MM.1S (cell line): ENCODE measurements at regions not wholly inside any gene's neighbourhood (a gene's known extent, or its start where the extent isn't known, plus 50 kb on each side); places are given as distances from the start of the nearest gene placed in this dataset.

ENCODE experiments used
- DNase-seq: peaks from one replicate; pipeline ENCODE4 v3.0.0-alpha.2; 2015
- H2AFZ ChIP-seq: fragments of 300-600 bp; sonication (generic); 2 replicates; pipeline ENCODE4 v1.6.0; 2016; ENCODE audit warnings: antibody characterized with exemption, low read length
- H3F3A ChIP-seq: fragments of 300-600 bp; sonication (generic); 2 replicates; pipeline ENCODE4 v1.6.1; 2016; ENCODE audit warnings: mild to moderate bottlenecking, antibody characterized with exemption, low read length, moderate library complexity, mixed read lengths; ENCODE audit not compliant: insufficient read depth
- H3K27ac ChIP-seq: fragments of 300-600 bp; sonication (generic); 2 replicates; pipeline ENCODE4 v1.5.1; 2016; ENCODE audit warnings: mild to moderate bottlenecking, low read length
- H3K27me3 ChIP-seq: fragments of 300-600 bp; sonication (generic); replicated peaks from 2 replicates; pipeline ENCODE4 v1.6.0; 2016; ENCODE audit warnings: low read length; ENCODE audit not compliant: insufficient read depth
- H3K36me3 ChIP-seq: fragments of 300-600 bp; sonication (generic); replicated peaks from 2 replicates; pipeline ENCODE4 v1.6.1; 2016; ENCODE audit warnings: mild to moderate bottlenecking, low read length, mixed read lengths; ENCODE audit not compliant: insufficient read depth
- H3K4me1 ChIP-seq: fragments of 300-600 bp; sonication (generic); 2 replicates; pipeline ENCODE4 v1.6.1; 2016; ENCODE audit warnings: low read length, mixed read lengths
- H3K4me2 ChIP-seq: fragments of 300-600 bp; sonication (generic); 2 replicates; pipeline ENCODE4 v1.6.0; 2016; ENCODE audit warnings: low read depth, low read length
- H3K4me3 ChIP-seq: fragments of 300-600 bp; sonication (generic); 2 replicates; pipeline ENCODE4 v1.5.1; 2016; ENCODE audit warnings: low read length, mixed read lengths
- H3K79me2 ChIP-seq: fragments of 300-600 bp; sonication (generic); 2 replicates; pipeline ENCODE4 v1.6.1; 2016; ENCODE audit warnings: mixed run types, low read length, mixed read lengths
- H3K9ac ChIP-seq: fragments of 300-600 bp; sonication (generic); 2 replicates; pipeline ENCODE4 v1.6.1; 2016; ENCODE audit warnings: low read length, mixed read lengths
- H3K9me2 ChIP-seq: fragments of 300-600 bp; sonication (generic); replicated peaks from 2 replicates; pipeline ENCODE4 v1.6.1; 2016; ENCODE audit warnings: mild to moderate bottlenecking, low read length, mixed read lengths; ENCODE audit not compliant: insufficient read depth
- H3K9me3 ChIP-seq: fragments of 300-600 bp; sonication (generic); replicated peaks from 2 replicates; pipeline ENCODE4 v1.6.1; 2016; ENCODE audit warnings: mild to moderate bottlenecking, low read length, mixed read lengths; ENCODE audit not compliant: insufficient read depth
- H4K20me1 ChIP-seq: fragments of 300-600 bp; sonication (generic); 2 replicates; pipeline ENCODE4 v1.6.1; 2016; ENCODE audit warnings: mild to moderate bottlenecking, low read length, moderate library complexity, mixed read lengths; ENCODE audit not compliant: insufficient read depth
- EZH2 ChIP-seq: fragments of 300-600 bp; sonication (generic); optimal IDR thresholded peaks from 2 replicates; pipeline ENCODE3; 2017; ENCODE audit warnings: low read depth, mild to moderate bottlenecking, antibody characterized with exemption, low read length, mixed read lengths
- EZH2phosphoT487 ChIP-seq: fragments of 300-600 bp; sonication (generic); IDR thresholded peaks from 2 replicates; pipeline ENCODE4 v1.6.1; 2018; ENCODE audit warnings: antibody characterized with exemption, low read length
- TF ChIP-seq, protein P1 (sequence below): fragments of 300-600 bp; sonication (generic); IDR thresholded peaks from 2 replicates; pipeline ENCODE4 v1.5.1; 2016; ENCODE audit warnings: antibody characterized with exemption, low read length, mixed read lengths

DNA sequence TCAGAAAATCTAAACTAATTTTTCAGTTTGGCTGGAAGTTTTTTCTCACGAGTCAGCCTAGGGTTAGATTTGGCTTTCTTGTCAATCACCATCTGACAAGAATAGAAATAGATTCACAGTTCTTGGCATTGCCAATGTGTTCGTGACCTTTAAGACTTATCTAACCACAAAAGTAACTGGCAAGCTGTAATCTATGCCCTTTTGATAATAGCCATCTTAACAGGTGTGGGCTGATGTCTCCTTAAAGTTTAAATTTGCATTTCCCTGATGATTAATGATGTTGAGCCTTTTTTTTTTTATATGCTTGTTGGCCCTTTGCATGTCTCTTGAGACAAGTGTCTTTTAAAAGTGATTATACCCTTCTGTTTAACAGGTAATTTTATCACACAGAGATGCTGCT is 460.3 kb upstream of the PRKX start:
- H3K4me2 ChIP-seq = no peak overlapping the region
- no peak overlapping the region for H3K9ac ChIP-seq
- no peaks in the 10 kb centered on the region for H3K9me2 ChIP-seq
- H3K27me3 ChIP-seq = no peaks in the 10 kb centered on the region
- H3K4me3 ChIP-seq = no peak overlapping the region
- no peak overlapping the region for H3K27ac ChIP-seq
- H3K9me3 ChIP-seq = no peaks in the 10 kb centered on the region
- H2AFZ ChIP-seq = no peak overlapping the region
- H3K36me3 ChIP-seq = no peaks in the 10 kb centered on the region
- H3F3A ChIP-seq = no peaks in the 10 kb centered on the region
- no peak for TF ChIP-seq EZH2phosphoT487
- TF ChIP-seq EZH2 = no peak
- TF ChIP-seq, protein P1, sequence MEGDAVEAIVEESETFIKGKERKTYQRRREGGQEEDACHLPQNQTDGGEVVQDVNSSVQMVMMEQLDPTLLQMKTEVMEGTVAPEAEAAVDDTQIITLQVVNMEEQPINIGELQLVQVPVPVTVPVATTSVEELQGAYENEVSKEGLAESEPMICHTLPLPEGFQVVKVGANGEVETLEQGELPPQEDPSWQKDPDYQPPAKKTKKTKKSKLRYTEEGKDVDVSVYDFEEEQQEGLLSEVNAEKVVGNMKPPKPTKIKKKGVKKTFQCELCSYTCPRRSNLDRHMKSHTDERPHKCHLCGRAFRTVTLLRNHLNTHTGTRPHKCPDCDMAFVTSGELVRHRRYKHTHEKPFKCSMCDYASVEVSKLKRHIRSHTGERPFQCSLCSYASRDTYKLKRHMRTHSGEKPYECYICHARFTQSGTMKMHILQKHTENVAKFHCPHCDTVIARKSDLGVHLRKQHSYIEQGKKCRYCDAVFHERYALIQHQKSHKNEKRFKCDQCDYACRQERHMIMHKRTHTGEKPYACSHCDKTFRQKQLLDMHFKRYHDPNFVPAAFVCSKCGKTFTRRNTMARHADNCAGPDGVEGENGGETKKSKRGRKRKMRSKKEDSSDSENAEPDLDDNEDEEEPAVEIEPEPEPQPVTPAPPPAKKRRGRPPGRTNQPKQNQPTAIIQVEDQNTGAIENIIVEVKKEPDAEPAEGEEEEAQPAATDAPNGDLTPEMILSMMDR = no peak
- H3K4me1 ChIP-seq = no peaks in the 10 kb centered on the region
- DNase-seq = no peak
- no peaks in the 10 kb centered on the region for H4K20me1 ChIP-seq
- no peaks in the 10 kb centered on the region for H3K79me2 ChIP-seq

GRCh38 chrX:4151798-4152197 is 438.3 kb upstream of the PRKX start:
- TF ChIP-seq EZH2 (no peak), EZH2phosphoT487 (no peak)
- TF ChIP-seq, protein P1 = no peak
- Histone ChIP-seq H3K79me2 (no peaks in the 10 kb centered on the region), H3K9ac (no peak overlapping the region), H2AFZ (no peak overlapping the region), H3K9me2 (no peaks in the 10 kb centered on the region), H4K20me1 (no peaks in the 10 kb centered on the region), H3K36me3 (no peaks in the 10 kb centered on the region), H3K9me3 (no peaks in the 10 kb centered on the region), H3K27me3 (no peaks in the 10 kb centered on the region), H3F3A (no peaks in the 10 kb centered on the region), H3K4me2 (no peak overlapping the region), H3K4me3 (no peak overlapping the region), H3K4me1 (no peaks in the 10 kb centered on the region), H3K27ac (no peak overlapping the region)
- no peak for DNase-seq

GRCh38 chrX:4150259-4150658 is 436.8 kb upstream of the PRKX start:
- no peak overlapping the region for H3K27ac ChIP-seq
- DNase-seq = no peak
- no peaks in the 10 kb centered on the region for H3K9me2 ChIP-seq
- H4K20me1 ChIP-seq = no peaks in the 10 kb centered on the region
- no peak overlapping the region for H3K4me3 ChIP-seq
- no peaks in the 10 kb centered on the region for H3K9me3 ChIP-seq
- no peaks in the 10 kb centered on the region for H3K79me2 ChIP-seq
- no peaks in the 10 kb centered on the region for H3K27me3 ChIP-seq
- H3K4me1 ChIP-seq = no peaks in the 10 kb centered on the region
- TF ChIP-seq, protein P1 = no peak
- no peak for TF ChIP-seq EZH2
- TF ChIP-seq EZH2phosphoT487 = no peak
- no peak overlapping the region for H3K9ac ChIP-seq
- no peak overlapping the region for H3K4me2 ChIP-seq
- no peaks in the 10 kb centered on the region for H3K36me3 ChIP-seq
- no peak overlapping the region for H2AFZ ChIP-seq
- no peaks in the 10 kb centered on the region for H3F3A ChIP-seq
